Transverse colon (tissue), 4 donors: ENCODE measurements at regions not wholly inside any gene's neighbourhood (a gene's known extent, or its start where the extent isn't known, plus 50 kb on each side); places are given as distances from the start of the nearest gene placed in this dataset.

ENCODE experiments used
- DNase-seq: peaks from one replicate; pipeline ENCODE4 v3.0.0-alpha.2; 2019
- H3K27ac ChIP-seq, 4 donors: fragments of 200-600 bp; sonication (generic); 2 replicates each; pipeline ENCODE4 v1.5.1; 2016 to 2018; ENCODE audit warnings: inconsistent platforms in 4 of 4
- H3K27me3 ChIP-seq: fragments of 200-600 bp; sonication (generic); 2 replicates; pipeline ENCODE4 v1.5.1; 2017; ENCODE audit warnings: inconsistent platforms
- H3K36me3 ChIP-seq, 4 donors: fragments of 200-600 bp; sonication (generic); 2 replicates each; pipeline ENCODE4 v1.5.1; 2017 to 2019; ENCODE audit warnings: inconsistent platforms in 4 of 4
- H3K4me1 ChIP-seq, 4 donors: fragments of 200-600 bp; sonication (generic); 2 replicates each; pipeline ENCODE4 v1.5.1; 2017 to 2020; ENCODE audit warnings: inconsistent platforms in 4 of 4
- H3K4me3 ChIP-seq, 4 donors: fragments of 200-600 bp; sonication (generic); 1 replicate in 1 of 4; 2 replicates in 3 of 4; pipeline versions ENCODE4 v1.5.1 to v1.6.1; 2017 to 2019; ENCODE audit warnings: inconsistent platforms in 4 of 4
- H3K9me3 ChIP-seq, 2 donors: fragments of 200-600 bp; sonication (generic); 2 replicates each; pipeline ENCODE4 v1.5.1; 2017 to 2019; ENCODE audit warnings: inconsistent platforms in 2 of 2
- CTCF ChIP-seq, 5 experiments: fragments of 200-600 bp in 3 of 5; fragments of 450-650 bp in 2 of 5; sonication (generic) in 3 of 5; IDR thresholded peaks; 1 replicate in 2 of 5; 2 replicates in 3 of 5; pipeline ENCODE4 v1.5.1; 2016 to 2017; ENCODE audit warnings: antibody characterized with exemption in 5 of 5, inconsistent platforms in 3 of 5, mild to moderate bottlenecking in 2 of 5, moderate library complexity in 1 of 5
- EP300 ChIP-seq: sonication (generic); formaldehyde crosslinking; IDR thresholded peaks from one replicate; pipeline ENCODE4 v1.6.1; 2017; ENCODE audit warnings: antibody characterized with exemption, low read depth
- POLR2A ChIP-seq: fragments of 450-650 bp; IDR thresholded peaks from one replicate; pipeline ENCODE4 v1.6.1; 2016; ENCODE audit warnings: antibody characterized with exemption, mild to moderate bottlenecking, moderate library complexity
- POLR2AphosphoS5 ChIP-seq, 3 donors: sonication (generic); formaldehyde crosslinking; IDR thresholded peaks; one replicate each; pipeline ENCODE4 v1.6.1; 2016; ENCODE audit warnings: antibody characterized with exemption in 3 of 3
- WGBS, 2 donors: methylation state at CpG; one replicate each; pipeline ENCODE4 v1.1.5; 2018; ENCODE audit warnings: low coverage in 1 of 2; 5-methylcytosine and 5-hydroxymethylcytosine counted together
- in situ Hi-C, 4 donors: fragments of 200-750 bp; cut with MboI; loops; one replicate each; pipeline versions ENCODE4 v1.15.0 to v1.15.1; 2017; ENCODE audit warnings: low sequenced_read_pairs in 3 of 4, low pct_ligation_motif_present in 1 of 4, low pct_unique_long_range_greater_than_20kb in 1 of 4
- intact Hi-C: fragments of 100-400 bp; cut with DNase I; formaldehyde crosslinking; loops from one replicate; pipeline ENCODE4 v1.15.1; 2023; ENCODE audit warnings: low total_unique reads

- Histone ChIP-seq H3K27ac (no peak overlapping the region), H3K36me3 (no peaks in the 10 kb centered on the region), H3K4me3 (no peak overlapping the region), H3K27me3 (no peaks in the 10 kb centered on the region), H3K4me1 (no peaks in the 10 kb centered on the region), H3K9me3 (peaks cover 0 to 3% of the 10 kb centered on the region in 2 donors)
- in situ Hi-C loops (no loop called here), intact Hi-C loops (no loop called here)
- TF ChIP-seq POLR2AphosphoS5 (IDR thresholded peaks at IDR 0.05) (no peak), CTCF (IDR thresholded peaks at IDR 0.05) (no peak), EP300 (no peak), POLR2A (no peak)
- no peak for DNase-seq
Measured at GRCh38 chr13:65268009-65268408, 1962.1 kb downstream of the PCDH9 start.

DNA sequence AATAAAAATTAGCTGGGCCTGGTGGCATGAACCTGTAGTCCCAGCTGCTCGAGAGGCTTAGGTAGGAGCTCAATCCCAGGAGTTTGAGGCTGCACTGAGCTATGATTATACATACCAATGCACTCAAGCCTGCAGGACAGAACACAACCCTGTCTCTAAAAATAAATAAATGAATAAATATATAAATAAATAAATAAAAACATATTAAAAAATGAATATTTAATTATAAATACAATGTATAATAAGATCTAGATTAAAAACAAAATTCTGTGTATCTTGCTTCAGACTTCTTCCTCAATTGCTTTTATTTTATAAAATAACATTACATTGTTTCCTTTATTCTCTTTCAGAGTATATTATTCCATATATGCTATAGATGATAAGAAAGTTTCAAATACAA, 1964.1 kb downstream of the PCDH9 start:
- Histone ChIP-seq H3K4me1 (no peaks in the 10 kb centered on the region), H3K9me3 (peaks cover 0 to 3% of the 10 kb centered on the region in 2 donors), H3K36me3 (no peaks in the 10 kb centered on the region), H3K27ac (no peak overlapping the region), H3K4me3 (no peak overlapping the region), H3K27me3 (no peaks in the 10 kb centered on the region)
- TF ChIP-seq POLR2AphosphoS5 (IDR thresholded peaks at IDR 0.05) (no peak), CTCF (IDR thresholded peaks at IDR 0.05) (no peak), POLR2A (no peak), EP300 (no peak)
- DNase-seq = no peak
- intact Hi-C loops = no loop called here
- in situ Hi-C loops = no loop called here
- WGBS, 2 donors = 38 to 45% methylated on average over 1 of the region's 1 CpG

GRCh38 chr13:65264066-65264465, 1966.1 kb downstream of the PCDH9 start:
- no peak overlapping the region for H3K4me3 ChIP-seq
- TF ChIP-seq POLR2AphosphoS5 (IDR thresholded peaks at IDR 0.05) = no peak
- TF ChIP-seq CTCF (IDR thresholded peaks at IDR 0.05) = no peak
- TF ChIP-seq POLR2A = no peak
- no peak for TF ChIP-seq EP300
- H3K27me3 ChIP-seq = no peaks in the 10 kb centered on the region
- H3K36me3 ChIP-seq = no peaks in the 10 kb centered on the region
- intact Hi-C loops (no loop called here), in situ Hi-C loops (no loop called here)
- DNase-seq = no peak
- H3K27ac ChIP-seq = no peak overlapping the region
- peaks cover 0 to 4% of the 10 kb centered on the region in 2 donors for H3K9me3 ChIP-seq
- 68% methylated on average over 2 of the region's 2 CpGs; no CpG with 5 or more reads in 1 of the 2 donors for WGBS, 2 donors
- no peaks in the 10 kb centered on the region for H3K4me1 ChIP-seq

DNA sequence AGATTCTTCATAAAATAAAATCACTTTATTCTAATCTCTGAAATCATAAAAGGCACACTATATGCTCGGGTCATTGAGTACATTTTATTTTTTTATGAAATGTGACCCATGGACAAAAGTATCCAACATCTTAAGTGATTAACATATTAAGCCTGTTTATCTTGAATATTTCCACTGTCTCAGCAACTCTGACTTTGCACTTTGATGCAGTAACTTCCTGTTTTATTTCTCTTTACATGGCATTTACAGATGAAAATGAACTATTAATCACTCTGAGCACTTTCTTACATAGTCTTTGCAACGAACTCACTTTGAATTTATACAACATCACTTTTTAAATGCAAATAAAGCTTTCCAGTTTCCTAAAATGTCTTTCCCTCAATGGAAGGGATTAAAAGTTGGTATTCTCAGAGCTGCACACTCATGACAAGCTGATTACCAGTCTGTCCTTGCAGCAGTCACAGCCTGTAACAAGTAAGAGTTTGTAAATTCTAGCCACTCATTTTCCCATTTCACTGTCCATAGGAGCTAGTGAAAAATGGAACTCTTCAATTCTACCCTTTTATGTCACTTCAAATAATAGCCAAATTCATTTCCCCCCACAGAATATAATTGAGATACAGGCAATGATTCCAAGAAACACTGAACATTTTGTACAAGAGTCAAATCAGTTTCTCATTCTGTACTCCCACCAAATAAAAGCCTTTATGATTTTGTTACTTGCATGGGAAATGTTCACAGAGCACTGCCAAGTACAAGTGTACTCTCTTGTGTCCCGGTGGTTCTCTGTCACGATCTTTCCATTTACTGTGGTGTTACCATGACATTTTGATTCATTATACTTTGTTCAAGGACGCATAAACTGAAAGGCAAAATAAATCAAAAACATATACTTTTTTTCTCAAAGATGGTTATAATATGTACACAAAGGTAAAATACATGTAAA, 1968.9 kb downstream of the PCDH9 start:
- no peak for DNase-seq
- Histone ChIP-seq H3K4me3 (no peak overlapping the region), H3K27ac (no peak overlapping the region), H3K27me3 (no peaks in the 10 kb centered on the region), H3K4me1 (no peaks in the 10 kb centered on the region), H3K36me3 (no peaks in the 10 kb centered on the region), H3K9me3 (peaks cover 0 to 4% of the 10 kb centered on the region in 2 donors)
- 42 to 45% methylated on average over 5 of the region's 5 CpGs for WGBS, 2 donors
- in situ Hi-C loops (no loop called here), intact Hi-C loops (no loop called here)
- no peak for TF ChIP-seq POLR2A
- no peak for TF ChIP-seq EP300
- TF ChIP-seq POLR2AphosphoS5 (IDR thresholded peaks at IDR 0.05) = no peak
- TF ChIP-seq CTCF (IDR thresholded peaks at IDR 0.05) = no peak
